ENCODE measurements at regions not wholly inside any gene's neighbourhood (a gene's known extent, or its start where the extent isn't known, plus 50 kb on each side); places are given as distances from the start of the nearest gene placed in this dataset.

GRCh38 chr1:4330805-4331766 lies 323.3 kb upstream of the AJAP1 start:
- TF ChIP-seq CTCF (conservative IDR thresholded peaks at IDR 0.05; ENCODE audit: low read depth, low read length) = no peak
- TF ChIP-seq RCOR1 (IDR thresholded peaks at IDR 0.05; ENCODE audit: insufficient replicate concordance, low read length) = no peak
- TF ChIP-seq FOS (IDR thresholded peaks at IDR 0.05; ENCODE audit: low read depth, low read length) = no peak
- TF ChIP-seq MAFK (IDR thresholded peaks at IDR 0.05; ENCODE audit: low read depth, low read length) = no peak
- TF ChIP-seq BHLHE40 (IDR thresholded peaks at IDR 0.05; ENCODE audit: low read depth, low read length) = no peak
- no peak for TF ChIP-seq RFX5 (IDR thresholded peaks at IDR 0.05; ENCODE audit: low read depth, low read length)
- no peak for TF ChIP-seq SMC3 (IDR thresholded peaks at IDR 0.05; ENCODE audit: low read depth, low read length)
- no peak for TF ChIP-seq USF2 (IDR thresholded peaks at IDR 0.05; ENCODE audit: low read depth, low read length)
- no peak for TF ChIP-seq POLR2A (IDR thresholded peaks at IDR 0.05; ENCODE audit: low read depth, low read length)
- no peak for TF ChIP-seq ELK1 (IDR thresholded peaks at IDR 0.05; ENCODE audit: borderline replicate concordance, low read depth, low read length)
- no peak for TF ChIP-seq CEBPB (IDR thresholded peaks at IDR 0.05; ENCODE audit: low read depth, low read length)
- no peak for TF ChIP-seq CHD1 (IDR thresholded peaks at IDR 0.05; ENCODE audit: low read depth, low read length)
- TF ChIP-seq RAD21 (IDR thresholded peaks at IDR 0.05; ENCODE audit: low read length) = no peak
